GM12878 (cell line): ENCODE measurements at regions not wholly inside any gene's neighbourhood (a gene's known extent, or its start where the extent isn't known, plus 50 kb on each side); places are given as distances from the start of the nearest gene placed in this dataset.

Experiments
- ATAC-seq: fragments of 200-7000 bp; cut with Tn5 transposase; 3 replicates; pipeline ENCODE4 v1.9.1; 2020; ENCODE audit warnings: mild to moderate bottlenecking, moderate library complexity
- BruUV-seq: library from RNA; stranded (reverse); fragments of 400-500 nt; replicated peaks from 2 replicates; lab custom pipeline; 2021; lab: Mats Ljungman, UMichigan
- CTCF ChIA-PET: fragments of 300-600 bp; sonication (Branson Sonifier 250); formaldehyde crosslinking; extraction: SDS; loops from one replicate; lab custom pipeline; 2021; ENCODE audit warnings: inconsistent platforms; lab: Yijun Ruan, JAX
- POLR2A ChIA-PET: fragments of 350-600 bp; formaldehyde crosslinking; extraction: SDS; loops from one replicate; lab custom pipeline; 2021; ENCODE audit warnings: inconsistent platforms; lab: Charles Lee
- RAD21 ChIA-PET: fragments of 300-600 bp; sonication (Branson Sonifier 250); formaldehyde crosslinking; loops from one replicate; lab custom pipeline; 2023; ENCODE audit warnings: antibody characterized with exemption; ENCODE audit not compliant: unreplicated experiment; lab: Charles Lee
- SMC1A ChIA-PET: fragments of 300-600 bp; sonication (Branson Sonifier 250); formaldehyde crosslinking; loops from one replicate; lab custom pipeline; 2023; ENCODE audit not compliant: unreplicated experiment, uncharacterized antibody; lab: Charles Lee
- DNase-seq: peaks from one replicate; pipeline ENCODE4 v3.0.0-alpha.2; 2011; ENCODE audit warnings: low read depth, low spot score
- FAIRE-seq: peaks from 3 replicates; lab custom pipeline; 2011; peaks lifted over from hg19 to GRCh38; lab: Jason Lieb, UNC
- H2AFZ ChIP-seq: 2 replicates; pipeline ENCODE4 v1.6.0; 2011; ENCODE audit warnings: low read depth, low read length, control low read depth; ENCODE audit not compliant: control insufficient read depth
- H3K27ac ChIP-seq: 2 replicates; pipeline ENCODE4 v1.5.1; 2011; ENCODE audit warnings: control low read depth; ENCODE audit not compliant: control insufficient read depth, insufficient read depth
- H3K27me3 ChIP-seq, 2 experiments: replicated peaks in 1 of 2; 2 replicates each; pipeline versions ENCODE4 v1.6.0 to v1.6.1; 2011; ENCODE audit warnings: low read length in 1 of 2; ENCODE audit not compliant: control insufficient read depth in 2 of 2, insufficient read depth in 2 of 2
- H3K36me3 ChIP-seq, 2 experiments: 2 replicates each; pipeline ENCODE4 v1.5.1; 2011; ENCODE audit warnings: low read length in 1 of 2; ENCODE audit not compliant: control insufficient read depth in 2 of 2, insufficient read depth in 2 of 2
- H3K4me1 ChIP-seq: 2 replicates; pipeline ENCODE4 v1.6.1; 2011; ENCODE audit warnings: mild to moderate bottlenecking, low read length, moderate library complexity, mixed read lengths; ENCODE audit not compliant: control insufficient read depth, insufficient read depth
- H3K4me2 ChIP-seq: 2 replicates; pipeline ENCODE4 v1.6.0; 2011; ENCODE audit warnings: control low read depth; ENCODE audit not compliant: control insufficient read depth, insufficient read depth
- H3K4me3 ChIP-seq: fragments of 200-600 bp; sonication (generic); 2 replicates; pipeline ENCODE4 v1.5.1; 2016
- H3K79me2 ChIP-seq: 2 replicates; pipeline ENCODE4 v1.6.0; 2011; ENCODE audit warnings: low read length; ENCODE audit not compliant: control insufficient read depth, insufficient read depth
- H3K9ac ChIP-seq: 2 replicates; pipeline ENCODE4 v1.8.0; 2011; ENCODE audit warnings: low read length, control low read depth, mixed read lengths; ENCODE audit not compliant: control insufficient read depth, insufficient read depth
- H3K9me3 ChIP-seq: replicated peaks from 3 replicates; pipeline ENCODE4 v1.5.1; 2011; ENCODE audit warnings: mild to moderate bottlenecking, low read length; ENCODE audit not compliant: control insufficient read depth, insufficient read depth
- H4K20me1 ChIP-seq: 2 replicates; pipeline ENCODE4 v1.6.0; 2011; ENCODE audit not compliant: control insufficient read depth, insufficient read depth
- ASH2L ChIP-seq: fragments of 300-600, 200-600 bp; sonication (generic); IDR thresholded peaks from 2 replicates; pipeline ENCODE4 v1.6.1; 2017; ENCODE audit warnings: low read depth, mild to moderate bottlenecking, borderline replicate concordance
- CREB1 ChIP-seq: IDR thresholded peaks from 2 replicates; pipeline ENCODE4 v1.6.1; 2012; ENCODE audit warnings: low read depth, mild to moderate bottlenecking, inconsistent platforms
- GATAD2B ChIP-seq: fragments of 450-650 bp; conservative IDR thresholded peaks from 2 replicates; pipeline ENCODE4 v1.6.1; 2017; ENCODE audit warnings: low read depth, mild to moderate bottlenecking, moderate library complexity
- HDAC2 ChIP-seq: fragments of 200-600 bp; sonication (generic); IDR thresholded peaks from 2 replicates; pipeline ENCODE4 v1.6.1; 2017
- HDGF ChIP-seq: fragments of 450-650 bp; IDR thresholded peaks from 2 replicates; pipeline ENCODE4 v1.6.1; 2016; ENCODE audit warnings: antibody characterized with exemption
- IKZF2 ChIP-seq, 2 experiments: fragments of 450-650 bp; IDR thresholded peaks; 2 replicates each; pipeline ENCODE4 v1.6.1; 2017; ENCODE audit warnings: mild to moderate bottlenecking in 2 of 2, moderate library complexity in 2 of 2
- JUNB ChIP-seq: IDR thresholded peaks from 2 replicates; pipeline ENCODE4 v1.6.1; 2016; ENCODE audit warnings: antibody characterized with exemption, mild to moderate bottlenecking
- KAT2A ChIP-seq: conservative IDR thresholded peaks from 2 replicates; pipeline ENCODE4 v1.6.1; 2011; ENCODE audit warnings: low read depth, low read length; ENCODE audit not compliant: control insufficient read depth
- LARP7 ChIP-seq: fragments of 450-650 bp; IDR thresholded peaks from 2 replicates; pipeline ENCODE4 v1.6.1; 2017; ENCODE audit warnings: mild to moderate bottlenecking
- NR2C2 ChIP-seq: IDR thresholded peaks from 2 replicates; pipeline ENCODE4 v1.6.1; 2011; ENCODE audit warnings: borderline replicate concordance, low read depth; ENCODE audit not compliant: control insufficient read depth, insufficient read length
- PAX5 ChIP-seq: IDR thresholded peaks from 2 replicates; pipeline ENCODE4 v1.6.1; 2011; ENCODE audit warnings: low read depth, low read length, borderline replicate concordance
- PML ChIP-seq: IDR thresholded peaks from 2 replicates; pipeline ENCODE4 v1.6.1; 2012; ENCODE audit warnings: low read length, inconsistent platforms
- SPI1 ChIP-seq: IDR thresholded peaks from 2 replicates; pipeline ENCODE4 v1.6.1; 2011; ENCODE audit warnings: low read depth, mild to moderate bottlenecking, low read length, moderate library complexity, borderline replicate concordance; ENCODE audit not compliant: insufficient read depth
- YY1 ChIP-seq: IDR thresholded peaks from 2 replicates; pipeline ENCODE4 v1.6.1; 2011; ENCODE audit warnings: low read depth, mild to moderate bottlenecking, low read length
- ZBED1 ChIP-seq: IDR thresholded peaks from 2 replicates; pipeline ENCODE4 v1.6.1; 2016; ENCODE audit warnings: borderline replicate concordance
- ZNF217 ChIP-seq: fragments of 450-650 bp; IDR thresholded peaks from 2 replicates; pipeline ENCODE4 v1.6.1; 2017; ENCODE audit warnings: antibody characterized with exemption, mild to moderate bottlenecking
- WGBS: methylation state at CpG from one replicate; pipeline ENCODE4 v1.1.6; 2016; ENCODE audit warnings: low lambda C conversion rate; ENCODE audit not compliant: insufficient replicate concordance, insufficient coverage; ENCODE audit errors: missing lambda C conversion rate; 5-methylcytosine and 5-hydroxymethylcytosine counted together
- in situ Hi-C: fragments of 300-500 bp; cut with MboI; formaldehyde crosslinking; loops from 9 replicates; pipeline ENCODE4 v1.14.3; 2018; ENCODE audit warnings: mixed read lengths
- intact Hi-C: fragments of 100-400 bp; cut with micrococcal nuclease; formaldehyde crosslinking; loops from one replicate; pipeline ENCODE4 v1.14.2; 2022; ENCODE audit not compliant: unreplicated experiment
- TF ChIP-seq, protein P1 (sequence below): IDR thresholded peaks from 2 replicates; pipeline ENCODE4 v1.6.1; 2011; ENCODE audit warnings: low read depth, mild to moderate bottlenecking, low read length, moderate library complexity, borderline replicate concordance; ENCODE audit errors: extremely low read depth
- TF ChIP-seq, protein P2 (sequence below): IDR thresholded peaks from 2 replicates; pipeline ENCODE4 v1.6.1; 2012; ENCODE audit warnings: low read depth, low read length, improper control_type of control experiment
- TF ChIP-seq, protein P3 (sequence below): fragments of 450-650 bp; IDR thresholded peaks from 2 replicates; pipeline ENCODE4 v1.6.1; 2016; ENCODE audit warnings: mild to moderate bottlenecking

DNA sequence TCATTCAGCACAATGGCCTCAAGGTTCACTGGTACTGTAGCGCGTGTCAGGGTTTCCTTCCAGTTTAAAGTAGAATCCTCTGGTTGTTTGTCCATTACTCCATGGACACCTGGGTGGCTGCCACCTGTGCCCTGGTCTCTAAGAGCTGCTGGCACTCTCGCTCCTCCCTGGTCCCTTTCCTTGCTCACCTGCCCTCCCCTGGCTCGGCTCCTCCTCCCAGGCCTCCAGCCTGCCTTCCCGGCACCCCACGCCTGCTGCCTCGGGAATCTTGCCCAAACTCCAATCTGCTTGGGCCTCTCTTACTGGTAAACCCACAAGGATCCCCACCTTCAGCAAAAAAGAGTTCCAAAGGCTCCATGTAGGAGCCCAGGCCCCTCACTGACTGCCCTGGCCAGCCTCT is 154.4 kb upstream of the DIO3 start (continued):
- TF ChIP-seq, protein P1, sequence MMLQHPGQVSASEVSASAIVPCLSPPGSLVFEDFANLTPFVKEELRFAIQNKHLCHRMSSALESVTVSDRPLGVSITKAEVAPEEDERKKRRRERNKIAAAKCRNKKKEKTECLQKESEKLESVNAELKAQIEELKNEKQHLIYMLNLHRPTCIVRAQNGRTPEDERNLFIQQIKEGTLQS: no peak

DNA sequence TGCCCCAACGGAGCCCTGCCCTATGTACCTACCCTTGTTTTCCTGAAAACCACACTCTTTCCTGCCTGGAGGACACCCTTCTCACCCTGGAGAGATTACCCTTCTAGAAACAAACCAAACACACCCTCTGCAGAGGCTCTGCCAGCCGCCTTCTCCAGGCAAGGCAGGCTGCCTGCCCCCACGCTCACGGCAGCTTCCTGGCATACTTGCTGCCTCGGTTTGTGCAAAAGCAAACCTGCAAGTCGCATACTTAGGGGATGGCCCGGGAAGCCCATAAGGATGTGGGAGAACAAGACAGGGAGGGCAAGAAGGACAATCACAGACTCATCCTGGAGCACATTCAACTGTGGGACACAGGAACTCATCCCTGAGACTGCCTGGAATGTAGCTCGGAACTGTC is 154.0 kb upstream of the DIO3 start:
- Histone ChIP-seq H3K27me3 (no peaks in the 10 kb centered on the region; a peak in 1 of 4 replicates), H2AFZ (no peak overlapping the region), H3K4me1 (no peaks in the 10 kb centered on the region), H3K4me2 (no peak overlapping the region), H4K20me1 (no peaks in the 10 kb centered on the region), H3K9me3 (no peaks in the 10 kb centered on the region), H3K4me3 (no peak overlapping the region), H3K79me2 (no peaks in the 10 kb centered on the region), H3K9ac (no peak overlapping the region), H3K27ac (no peak overlapping the region), H3K36me3 (no peaks in the 10 kb centered on the region)
- TF ChIP-seq, protein P1: no peak
- TF ChIP-seq ZBED1 (no peak), LARP7 (no peak), YY1 (no peak), CREB1 (no peak), ASH2L (no peak), PML (no peak), IKZF2 (IDR thresholded peaks at IDR 0.05) (no peak), SPI1 (no peak), KAT2A (no peak), PAX5 (no peak), HDGF (no peak), ZNF217 (no peak), NR2C2 (no peak), GATAD2B (no peak), JUNB (no peak), HDAC2 (no peak)
- TF ChIP-seq, protein P2, sequence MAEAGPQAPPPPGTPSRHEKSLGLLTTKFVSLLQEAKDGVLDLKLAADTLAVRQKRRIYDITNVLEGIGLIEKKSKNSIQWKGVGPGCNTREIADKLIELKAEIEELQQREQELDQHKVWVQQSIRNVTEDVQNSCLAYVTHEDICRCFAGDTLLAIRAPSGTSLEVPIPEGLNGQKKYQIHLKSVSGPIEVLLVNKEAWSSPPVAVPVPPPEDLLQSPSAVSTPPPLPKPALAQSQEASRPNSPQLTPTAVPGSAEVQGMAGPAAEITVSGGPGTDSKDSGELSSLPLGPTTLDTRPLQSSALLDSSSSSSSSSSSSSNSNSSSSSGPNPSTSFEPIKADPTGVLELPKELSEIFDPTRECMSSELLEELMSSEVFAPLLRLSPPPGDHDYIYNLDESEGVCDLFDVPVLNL: no peak
- TF ChIP-seq, protein P3, sequence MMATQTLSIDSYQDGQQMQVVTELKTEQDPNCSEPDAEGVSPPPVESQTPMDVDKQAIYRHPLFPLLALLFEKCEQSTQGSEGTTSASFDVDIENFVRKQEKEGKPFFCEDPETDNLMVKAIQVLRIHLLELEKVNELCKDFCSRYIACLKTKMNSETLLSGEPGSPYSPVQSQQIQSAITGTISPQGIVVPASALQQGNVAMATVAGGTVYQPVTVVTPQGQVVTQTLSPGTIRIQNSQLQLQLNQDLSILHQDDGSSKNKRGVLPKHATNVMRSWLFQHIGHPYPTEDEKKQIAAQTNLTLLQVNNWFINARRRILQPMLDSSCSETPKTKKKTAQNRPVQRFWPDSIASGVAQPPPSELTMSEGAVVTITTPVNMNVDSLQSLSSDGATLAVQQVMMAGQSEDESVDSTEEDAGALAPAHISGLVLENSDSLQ: no peak
- no TSS peak for BruUV-seq
- ChIA-PET POLR2A (no interaction called here), SMC1A (no interaction called here), RAD21 (no interaction called here), CTCF (no interaction called here)
- FAIRE-seq (no peak), DNase-seq (no peak), ATAC-seq (no peak)
- WGBS: 28% methylated on average over 8 of the region's 8 CpGs
- in situ Hi-C loops (no loop called here), intact Hi-C loops (no loop called here)
